Stimulated activated CD8-positive, alpha-beta memory T cell treated with anti-CD3 and anti-CD28 coated beads, Interleukin-15, amount 100 ng/mL, for 48 hours (primary cell): ENCODE measurements at regions not wholly inside any gene's neighbourhood (a gene's known extent, or its start where the extent isn't known, plus 50 kb on each side); places are given as distances from the start of the nearest gene placed in this dataset.

Experiments used
- DNase-seq, 2 donors: peaks; one replicate each; pipeline ENCODE4 v3.0.0-alpha.2; 2020; ENCODE audit warnings: low read depth in 2 of 2

DNA sequence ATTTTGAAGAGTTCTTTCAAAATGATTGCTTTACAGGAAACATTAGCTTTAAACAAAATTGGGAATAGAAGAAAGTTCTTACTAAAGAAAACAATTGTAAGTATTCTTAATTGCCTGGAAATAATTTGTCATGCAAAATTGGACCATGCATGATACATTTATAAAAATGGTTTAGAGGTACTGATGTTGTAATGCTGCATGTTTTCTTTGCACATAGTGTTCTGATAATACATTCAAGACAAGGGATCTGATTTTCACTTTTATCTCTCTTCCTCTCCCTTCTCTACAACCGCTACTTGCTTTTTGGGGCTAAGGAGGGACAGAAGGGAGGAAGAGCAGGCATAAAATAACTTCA is 211.6 kb upstream of the MPDZ start:
- no peak for DNase-seq

DNA sequence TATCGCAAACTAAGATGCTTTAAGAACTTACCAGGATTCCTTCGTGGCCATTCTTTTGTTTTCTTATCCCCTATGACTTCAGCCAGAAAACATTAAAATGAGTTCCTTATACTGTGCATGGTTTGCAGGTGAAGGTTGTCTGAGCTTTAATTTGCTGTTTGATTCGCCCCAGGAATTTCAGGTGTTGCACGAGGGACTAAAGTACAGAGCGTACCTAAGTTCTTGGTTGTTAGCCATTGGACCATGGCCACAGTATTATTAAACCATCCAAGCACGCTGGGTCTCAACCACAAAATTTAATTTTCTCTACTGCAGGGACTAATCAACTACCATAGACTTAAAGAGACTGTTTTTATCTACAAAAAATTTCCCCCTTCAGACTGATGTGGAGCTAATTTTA is 208.4 kb upstream of the MPDZ start:
- no peak for DNase-seq

DNA sequence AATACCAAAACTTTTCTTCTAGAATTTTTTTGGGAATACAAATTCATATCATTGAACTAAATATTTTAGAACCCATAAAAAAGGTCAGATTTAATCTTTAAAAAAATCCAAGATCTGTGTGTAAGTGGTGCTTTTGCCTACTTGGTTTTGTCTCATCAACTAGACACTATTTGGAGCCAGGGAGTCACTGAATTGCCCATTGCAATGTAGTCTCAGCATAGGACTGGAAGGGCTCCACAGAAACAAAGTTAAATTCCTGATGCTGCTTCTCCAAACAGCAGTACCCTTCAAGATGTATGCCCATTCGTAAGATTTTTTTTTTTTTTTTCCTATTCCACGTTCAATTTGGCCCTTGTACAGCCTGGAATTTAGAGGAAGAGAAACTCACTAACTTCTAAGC is 208.0 kb upstream of the MPDZ start:
- DNase-seq = no peak

DNA sequence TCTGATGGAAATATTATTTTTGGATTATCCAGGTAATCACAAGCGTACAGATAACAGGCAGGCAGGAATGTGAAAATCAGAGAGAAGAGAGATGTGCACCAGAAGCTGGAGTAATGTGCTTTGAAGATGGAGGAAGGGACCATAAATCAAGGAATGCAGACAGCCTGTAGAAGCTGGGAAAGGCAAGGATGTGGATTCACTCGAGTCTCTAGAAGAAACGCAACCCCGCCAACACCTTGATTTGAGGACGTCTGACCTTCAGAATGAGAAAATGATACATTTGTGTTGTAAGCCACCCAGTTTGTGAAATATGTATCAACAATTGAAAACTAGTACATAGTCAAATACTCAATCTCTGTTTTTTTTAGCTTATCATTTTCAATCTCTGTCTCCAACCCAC is 207.6 kb upstream of the MPDZ start:
- no peak for DNase-seq

DNA sequence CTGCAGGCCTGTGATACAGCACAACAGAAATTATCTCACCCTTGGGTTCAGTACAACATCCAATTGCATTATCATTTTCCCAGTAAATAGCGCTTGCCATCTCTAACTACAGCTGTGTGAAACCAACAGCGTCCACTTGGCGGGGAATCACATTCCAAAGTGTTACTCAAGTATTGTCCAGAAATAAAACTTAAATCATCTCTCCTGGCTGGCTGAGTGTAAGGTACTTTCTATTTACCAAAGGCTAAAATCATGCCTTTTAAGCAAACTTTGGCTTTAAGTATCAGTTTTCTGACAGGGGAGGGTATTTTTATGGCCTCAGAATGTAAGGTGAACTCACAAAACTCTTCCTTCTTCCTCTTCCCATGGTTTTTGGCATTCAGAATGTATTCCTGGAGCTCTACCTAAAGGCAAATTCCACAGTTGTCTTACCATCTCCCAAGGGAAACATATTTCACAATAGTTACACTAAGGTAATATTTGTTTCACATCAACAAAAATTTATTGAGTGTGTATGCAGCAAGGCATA is 205.6 kb upstream of the MPDZ start:
- DNase-seq = no peak

DNA sequence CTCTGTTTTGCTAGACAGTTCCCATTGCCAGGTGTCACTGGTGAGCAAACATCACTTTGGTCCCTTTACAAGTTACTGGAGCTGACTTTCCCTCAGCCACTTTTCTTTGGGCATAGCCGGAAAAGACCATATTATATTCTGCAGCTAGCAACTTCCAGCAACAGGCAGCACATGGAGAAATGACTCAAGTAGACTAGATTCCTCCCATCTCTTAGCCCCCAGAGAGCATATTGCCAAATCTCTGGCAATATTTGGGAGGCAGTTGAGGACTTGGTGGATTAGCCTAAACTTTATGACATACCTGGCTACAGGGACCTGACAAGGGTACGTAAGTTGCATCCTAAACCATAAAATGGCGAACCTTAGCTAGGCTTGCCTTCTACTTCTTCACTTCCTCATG is 204.7 kb upstream of the MPDZ start:
- DNase-seq = no peak

DNA sequence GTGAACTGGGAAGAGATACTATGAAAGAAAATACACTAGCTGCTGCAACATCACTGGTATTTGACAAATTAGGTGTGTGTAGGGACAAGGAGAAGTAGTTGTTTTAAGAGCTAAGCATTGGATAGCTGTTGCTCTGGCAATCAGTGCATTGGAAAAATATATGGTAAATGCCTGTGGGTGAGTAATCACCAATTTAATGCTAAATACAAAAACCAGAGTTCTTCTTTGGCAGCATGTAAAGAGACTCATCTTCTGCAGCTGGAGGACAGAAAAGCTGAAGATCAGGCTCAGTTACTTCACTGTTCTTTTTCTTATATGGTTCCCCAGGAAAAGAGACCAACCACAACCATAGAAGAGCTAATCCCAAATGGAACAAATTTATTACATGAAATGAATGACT is 201.8 kb upstream of the MPDZ start:
- DNase-seq = no peak

DNA sequence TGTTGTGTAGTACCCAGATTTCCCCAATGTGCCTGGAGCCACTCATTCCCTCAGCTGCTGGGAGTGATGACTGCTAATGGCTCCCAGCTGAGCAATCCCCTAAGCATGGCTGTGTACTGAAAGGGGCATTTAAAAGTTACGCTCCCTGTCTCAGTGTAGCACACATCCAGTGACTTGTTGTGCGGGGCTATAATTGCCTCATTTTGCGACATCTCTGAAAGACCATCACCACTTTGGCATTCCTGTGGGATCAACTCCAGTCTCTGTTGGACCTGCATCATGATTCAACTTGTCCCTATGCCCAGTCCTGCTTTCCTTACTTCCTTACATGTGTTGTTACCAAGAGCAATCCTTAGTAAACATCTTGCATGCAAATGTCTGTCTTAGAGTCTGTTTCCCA is 201.2 kb upstream of the MPDZ start:
- no peak for DNase-seq

DNA sequence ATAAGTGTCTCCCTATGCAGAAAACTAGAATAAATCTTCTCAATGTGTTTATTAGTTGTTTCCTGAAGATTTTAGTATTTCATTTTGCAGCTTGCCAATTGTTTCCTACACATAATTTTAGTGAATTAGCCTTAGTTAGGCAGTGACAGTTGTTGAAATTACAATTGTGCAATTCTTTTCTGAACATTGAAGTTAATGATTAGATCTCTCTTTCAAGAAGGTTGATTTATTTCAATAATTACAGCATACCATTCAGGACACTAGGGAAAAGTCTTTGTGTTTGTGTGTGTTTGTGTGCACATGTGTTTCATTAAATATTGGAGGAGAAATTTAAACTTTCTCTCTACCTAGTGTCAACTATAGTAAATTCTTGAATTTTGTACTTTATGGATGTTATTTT is 199.6 kb upstream of the MPDZ start:
- DNase-seq = no peak

DNA sequence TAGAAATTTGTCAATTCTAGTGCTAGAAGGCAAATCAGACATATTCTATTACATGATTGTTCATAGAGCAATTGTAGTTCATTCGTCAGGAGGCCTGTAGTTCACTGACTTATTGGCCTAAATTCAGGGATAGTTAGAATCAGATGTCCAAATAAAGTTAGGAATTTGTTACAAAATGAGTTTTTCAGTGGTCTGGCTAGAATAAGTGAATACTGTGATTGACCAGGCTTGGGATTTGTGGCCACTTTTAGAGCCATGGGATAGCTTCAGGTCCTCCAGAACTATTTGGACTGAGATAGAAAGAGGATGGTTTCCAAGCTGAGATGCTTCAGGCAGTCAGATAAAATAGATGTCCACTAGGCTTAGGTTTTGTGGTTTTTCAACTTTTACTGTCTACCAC is 199.1 kb upstream of the MPDZ start:
- no peak for DNase-seq

DNA sequence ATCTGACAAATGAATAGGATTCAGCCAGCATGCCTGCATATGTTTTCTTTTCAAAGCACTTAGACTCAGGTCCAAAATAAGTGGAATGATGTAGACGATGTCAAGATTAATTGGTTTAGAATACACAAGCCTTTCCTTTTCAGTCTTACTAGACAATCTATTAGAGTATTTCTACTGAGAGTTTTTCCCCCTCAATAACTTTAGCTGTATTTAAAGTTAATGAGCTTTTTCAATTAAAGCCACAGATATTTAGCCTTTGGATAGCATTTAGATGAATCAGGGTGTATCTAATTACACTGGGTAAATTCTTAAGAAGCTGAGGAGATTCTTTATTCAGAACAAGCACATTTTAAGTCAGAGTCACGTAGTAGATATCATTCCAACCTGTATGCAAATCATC is 198.7 kb upstream of the MPDZ start:
- DNase-seq = no peak

DNA sequence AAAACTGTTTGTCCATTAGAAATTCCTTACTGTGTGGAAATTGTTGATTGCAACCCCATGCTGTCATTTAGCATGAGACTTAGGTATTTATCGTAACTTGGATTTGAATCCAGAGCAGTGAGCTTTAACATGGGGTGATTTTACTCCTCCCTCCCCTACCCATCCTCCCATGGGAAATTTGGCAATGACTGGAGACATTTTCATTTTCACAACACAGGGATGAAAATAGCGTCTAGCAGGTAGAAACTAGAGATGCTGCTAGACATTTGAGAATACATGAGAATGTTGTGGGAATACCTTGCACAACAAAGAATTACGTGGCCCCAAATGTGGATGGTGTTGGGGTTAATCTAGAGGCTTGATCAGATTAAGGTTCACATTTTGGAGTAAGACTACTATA is 191.3 kb upstream of the MPDZ start:
- DNase-seq = no peak

DNA sequence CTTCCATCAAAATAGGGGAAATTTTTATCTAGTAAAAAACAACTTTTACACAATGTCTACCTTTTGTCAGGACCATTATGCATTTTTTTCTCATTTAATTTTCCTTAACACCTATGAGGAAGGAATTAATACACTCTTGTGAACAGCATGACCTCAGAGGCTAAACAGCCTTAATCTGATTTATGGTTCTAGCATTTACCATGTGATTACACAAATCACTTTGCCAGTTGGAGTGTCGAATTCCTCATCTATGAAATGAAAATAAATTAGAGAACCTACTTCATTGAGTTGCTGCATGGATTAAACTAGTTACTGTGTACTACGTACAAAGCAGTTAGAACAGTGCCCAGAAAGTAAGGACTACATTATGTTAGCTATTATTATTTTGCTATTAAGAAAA is 187.7 kb upstream of the MPDZ start:
- no peak for DNase-seq

DNA sequence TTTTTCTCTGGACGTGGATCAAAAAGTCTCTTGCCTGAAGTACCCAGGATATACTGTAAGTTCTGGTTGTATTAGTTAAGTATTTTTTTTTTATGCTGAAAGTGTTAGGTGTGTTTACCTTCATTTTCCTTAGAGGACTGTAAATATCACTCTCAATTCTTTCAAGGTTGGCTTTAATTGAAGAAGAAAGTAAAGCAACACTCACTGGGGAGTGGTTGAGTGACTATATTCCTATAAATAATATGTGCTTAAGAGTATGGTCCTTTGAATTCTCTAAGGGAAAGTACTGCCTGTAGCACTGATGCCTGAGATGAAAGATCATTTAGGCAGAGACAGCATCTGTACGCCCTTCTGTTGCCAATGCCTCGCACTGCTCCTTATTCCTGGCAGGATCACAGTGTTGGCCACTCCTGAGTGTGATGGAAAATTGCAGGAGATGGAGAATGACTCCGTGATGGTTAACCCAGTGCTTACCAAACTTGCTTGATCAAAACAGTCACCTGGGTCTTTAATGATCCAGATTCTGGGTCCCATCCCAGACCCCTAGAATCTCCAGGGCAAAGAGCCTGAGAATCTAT is 182.0 kb upstream of the MPDZ start:
- no peak for DNase-seq

DNA sequence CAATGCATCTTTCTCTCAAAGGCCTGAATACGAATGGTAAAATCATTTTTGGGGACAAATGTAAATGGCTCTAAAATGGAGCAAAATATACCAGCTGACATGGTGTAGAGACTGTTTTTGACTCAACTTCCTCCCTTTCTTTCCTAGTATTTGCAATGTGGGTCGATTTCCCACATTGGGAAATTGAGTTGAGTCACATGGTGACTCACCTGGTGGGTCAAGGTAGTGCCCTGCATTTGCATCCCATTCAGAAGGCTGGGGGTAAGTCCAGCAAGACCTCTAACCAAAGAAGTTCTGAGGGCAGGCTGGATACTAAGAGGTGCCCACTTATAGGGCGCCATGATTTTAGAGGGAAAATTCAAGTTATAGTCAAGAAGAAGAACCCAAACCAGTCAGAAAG is 179.6 kb upstream of the MPDZ start:
- DNase-seq = no peak

DNA sequence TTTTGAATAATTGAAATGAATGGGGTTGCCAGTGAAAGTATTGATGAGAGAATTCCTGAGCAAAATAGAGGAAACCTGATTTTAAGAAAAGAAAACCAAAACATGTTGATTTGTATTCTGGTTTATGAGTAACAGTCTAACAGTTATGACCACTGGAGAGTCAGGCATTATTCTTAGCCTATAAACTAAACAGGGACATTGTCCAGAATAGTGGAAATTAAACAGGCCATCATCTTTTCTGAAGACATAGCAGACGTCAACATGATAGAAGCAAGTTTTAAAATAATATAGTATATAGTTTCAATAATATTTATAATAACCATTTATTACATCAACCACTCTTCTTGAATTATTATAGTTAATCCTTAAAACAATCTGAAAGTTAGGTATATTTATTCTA is 178.3 kb upstream of the MPDZ start:
- no peak for DNase-seq

DNA sequence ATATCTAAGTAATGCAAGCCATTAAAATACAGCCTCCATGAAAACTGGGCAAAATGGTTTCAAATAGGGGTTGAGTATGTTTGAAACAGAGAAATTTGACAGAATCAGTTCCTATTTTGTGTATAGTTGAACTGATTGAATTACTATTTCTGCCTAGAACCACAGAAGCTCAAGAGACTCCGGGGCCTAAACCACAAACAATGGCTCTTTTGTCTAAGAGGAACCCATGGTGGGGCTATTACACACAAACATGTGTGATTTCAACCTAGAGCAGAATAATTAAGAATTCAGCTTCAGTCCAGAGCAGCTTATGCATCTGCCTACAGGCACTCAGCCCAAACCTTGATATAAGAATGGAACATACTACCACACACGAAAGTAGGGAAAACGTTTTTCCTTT is 171.2 kb upstream of the MPDZ start:
- no peak for DNase-seq

DNA sequence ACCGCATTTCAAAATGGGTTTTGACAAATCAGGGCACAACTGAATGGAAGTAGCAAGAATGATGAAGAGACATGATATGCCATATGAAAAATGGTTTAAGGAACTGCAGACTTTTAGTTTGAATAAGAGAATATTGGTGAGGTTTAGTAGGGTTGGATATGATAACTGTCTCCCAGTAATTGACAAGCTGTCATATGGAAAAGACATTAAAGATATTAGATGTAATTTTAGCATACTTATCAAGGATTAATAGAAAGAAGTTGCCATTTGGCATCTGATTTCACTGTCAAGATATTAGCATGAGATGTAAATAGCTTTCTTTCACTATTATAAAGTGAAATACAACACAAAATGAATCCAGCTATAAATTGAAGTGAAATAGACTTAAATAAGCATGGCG is 169.0 kb upstream of the MPDZ start:
- DNase-seq = no peak

DNA sequence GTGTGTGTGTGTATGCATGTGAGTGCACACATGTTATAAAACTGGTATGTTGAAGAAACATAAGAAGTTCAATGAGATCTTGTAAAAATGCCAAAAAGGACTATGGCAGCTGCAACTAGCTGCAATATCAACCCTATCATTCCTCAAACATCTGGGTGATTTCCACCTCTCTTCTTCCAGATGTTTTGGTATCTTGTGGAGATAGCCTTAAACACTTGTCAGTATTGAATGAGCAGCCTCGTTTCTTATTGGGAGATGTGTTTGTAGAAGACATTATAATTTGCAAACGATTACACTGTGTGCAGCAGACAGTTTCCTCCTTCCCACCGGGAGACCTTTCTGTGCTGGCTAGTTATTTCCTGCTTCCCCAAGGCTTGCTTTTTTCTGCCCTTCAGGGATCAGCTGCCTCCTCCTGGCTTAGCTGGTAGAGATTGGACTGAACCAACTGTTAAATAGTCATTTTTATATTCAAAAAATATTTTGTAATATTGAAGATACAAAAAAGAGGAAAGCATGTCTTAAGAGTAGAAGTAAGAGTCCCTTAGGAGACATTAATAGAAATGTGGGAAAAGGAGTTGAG is 168.4 kb upstream of the MPDZ start:
- DNase-seq = no peak

DNA sequence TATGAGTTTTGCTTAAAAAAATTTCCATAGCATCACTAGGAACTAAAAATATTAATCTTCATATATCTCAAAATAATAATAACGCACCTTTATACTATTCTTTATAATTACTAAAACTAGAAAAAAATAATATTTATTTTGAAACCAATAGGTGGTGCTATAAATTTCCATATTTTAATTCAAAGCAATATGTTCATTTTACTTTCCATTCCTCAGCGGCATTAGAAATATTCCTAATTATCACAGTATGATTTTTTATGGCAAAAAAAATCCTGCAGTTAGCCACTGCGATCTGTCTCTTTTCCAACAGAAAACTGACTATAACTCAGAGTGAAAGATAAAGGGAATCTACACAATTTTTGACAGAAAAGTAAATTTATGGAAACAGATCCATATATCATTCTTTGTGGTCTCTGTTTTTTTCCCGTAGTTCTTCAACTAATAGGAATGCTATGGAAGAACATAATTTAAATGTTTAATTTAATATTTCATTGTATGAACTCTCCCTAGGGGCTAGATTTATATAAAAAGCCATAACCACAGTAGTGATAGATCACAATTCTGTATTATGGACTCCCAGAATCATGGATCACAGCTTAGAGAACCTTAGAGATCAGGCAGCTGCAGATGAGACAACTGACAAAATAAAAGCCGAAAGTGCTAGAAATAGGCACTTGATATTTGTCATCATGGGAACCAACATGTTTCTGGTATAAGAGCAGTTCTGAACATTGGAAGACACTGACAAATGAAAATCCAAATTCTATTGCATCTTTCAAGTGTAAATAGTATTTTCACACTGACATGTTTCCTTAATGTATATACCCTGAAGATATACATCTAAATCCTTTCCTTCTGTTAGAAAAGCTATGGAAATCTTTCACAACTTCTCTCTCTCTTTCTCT is 167.7 kb upstream of the MPDZ start:
- DNase-seq = no peak

DNA sequence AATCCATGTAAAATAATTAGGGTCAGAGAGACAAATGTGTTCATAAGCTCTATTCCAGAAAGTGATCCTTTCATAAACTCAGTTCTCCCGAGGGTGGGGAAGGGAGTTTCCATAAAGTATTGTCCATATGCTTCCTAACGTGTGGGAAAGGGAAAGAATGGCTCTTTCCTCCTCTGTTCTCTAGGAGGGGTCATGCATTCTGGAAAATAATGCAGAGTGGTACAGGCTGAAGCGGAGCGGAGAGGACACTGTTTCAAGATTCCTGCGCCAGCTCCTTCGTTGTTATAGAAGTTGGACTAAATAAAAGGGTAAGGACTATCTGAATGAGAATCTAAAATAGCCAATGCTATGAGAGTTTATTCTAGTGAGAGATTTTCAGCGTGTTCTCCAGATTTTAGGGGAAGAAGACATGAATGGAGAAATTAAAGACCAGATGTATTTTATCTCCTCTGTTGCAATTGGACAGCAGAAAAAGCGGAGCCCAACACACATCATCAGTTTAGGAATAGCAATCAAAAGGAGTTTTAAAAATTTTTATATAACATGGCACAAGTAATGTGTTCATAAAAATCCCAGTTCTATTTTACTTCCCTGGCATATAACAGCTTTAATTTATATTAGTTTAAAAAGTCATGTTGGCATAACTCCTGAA is 166.9 kb upstream of the MPDZ start:
- DNase-seq = no peak

DNA sequence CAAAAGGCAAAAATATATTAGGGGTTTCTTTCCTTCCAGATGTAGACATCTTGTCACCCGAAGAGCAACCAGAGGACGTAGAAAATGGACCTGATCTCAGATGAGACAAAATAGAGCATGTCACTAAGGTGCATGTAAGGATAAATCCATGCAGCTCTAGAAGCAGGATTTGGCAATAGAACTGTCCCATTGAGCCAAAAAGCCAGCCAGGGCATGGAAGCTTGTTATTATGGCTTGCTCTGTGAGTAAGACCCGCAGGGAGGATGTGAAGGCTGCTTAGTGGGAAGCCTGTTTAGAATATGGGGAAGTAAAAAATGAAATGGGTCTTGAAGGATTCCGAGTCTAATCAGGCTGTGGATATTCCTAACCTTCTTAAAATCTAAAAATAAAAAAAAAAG is 165.6 kb upstream of the MPDZ start:
- DNase-seq = no peak
